ENCODE measurements at regions not wholly inside any gene's neighbourhood (a gene's known extent, or its start where the extent isn't known, plus 50 kb on each side); places are given as distances from the start of the nearest gene placed in this dataset.

- H3K4me3 ChIP-seq (ENCODE audit: extremely low read depth in 1 of 4, insufficient read depth in 2 of 4, low read depth in 3 of 4, low read length in 4 of 4) = no peak overlapping the region
- H3K23ac ChIP-seq (ENCODE audit: insufficient read length) = no peak overlapping the region
- no peak overlapping the region for H3K27ac ChIP-seq (ENCODE audit: low read depth, low read length)
- H3K27me3 ChIP-seq (replicated peaks in 1 of 4; ENCODE audit: control insufficient read depth in 3 of 4, extremely low read depth in 1 of 4, insufficient read depth in 3 of 4, low read length in 3 of 4) = peaks cover 0 to 2% (median under 1%) of the 10 kb centered on the region in 4 experiments; a peak in 4 of 7 replicates
- H3K79me1 ChIP-seq (ENCODE audit: low read depth, low read length) = no peaks in the 10 kb centered on the region
- no peak overlapping the region for H2AFZ ChIP-seq (ENCODE audit: low read length)
- no peaks in the 10 kb centered on the region for H3K79me2 ChIP-seq (ENCODE audit: control insufficient read depth in 1 of 2, insufficient read depth in 2 of 2, low read length in 2 of 2)
- CTCF ChIA-PET (ENCODE audit: partially characterized antibody) = no interaction called here
- no peaks in the 10 kb centered on the region for H4K20me1 ChIP-seq (replicated peaks in 1 of 2; ENCODE audit: control insufficient read depth in 1 of 2, insufficient read depth in 2 of 2, low read length in 2 of 2)
- H3K23me2 ChIP-seq (ENCODE audit: low read depth, low read length) = no peaks in the 10 kb centered on the region
- H3K4me2 ChIP-seq (ENCODE audit: insufficient read depth in 1 of 2, low read depth in 2 of 2, low read length in 2 of 2) = no peak overlapping the region
- H4K8ac ChIP-seq (ENCODE audit: extremely low read depth, insufficient read depth, low read length) = no peak overlapping the region
- H3K4me1 ChIP-seq (replicated peaks in 1 of 4; ENCODE audit: control insufficient read depth in 3 of 4, insufficient read depth in 4 of 4, low read length in 3 of 4) = 0 out of 7 replicates have a peak, but pooled peaks cover 0 to 2% (median 0%) of the 10 kb centered on the region in 4 experiments
- DNase-seq (ENCODE audit: low read depth in 1 of 2, low spot score in 2 of 2) = no peak
- H3K18ac ChIP-seq (ENCODE audit: extremely low read depth, low read length) = no peak overlapping the region
- H2BK20ac ChIP-seq (ENCODE audit: low read length) = no peak overlapping the region
- no peak overlapping the region for H4K91ac ChIP-seq (replicated peaks; ENCODE audit: insufficient read length, low read length)
- FAIRE-seq = no peak
- no peak overlapping the region for H4K5ac ChIP-seq (ENCODE audit: insufficient read length, low read depth, low read length)
- H3K14ac ChIP-seq (ENCODE audit: insufficient read length) = no peak overlapping the region
- H3K36me3 ChIP-seq (ENCODE audit: control insufficient read depth in 2 of 4, insufficient read depth in 4 of 4, low read length in 3 of 4) = no peaks in the 10 kb centered on the region
- H3K56ac ChIP-seq (replicated peaks; ENCODE audit: insufficient read length, low read depth, low read length) = no peak overlapping the region
- no peak overlapping the region for H2AK5ac ChIP-seq (ENCODE audit: low read depth, low read length)
- H3K9me3 ChIP-seq (ENCODE audit: insufficient read depth in 2 of 2, low read depth in 1 of 2, low read length in 1 of 2) = no peaks in the 10 kb centered on the region; a peak in 1 of 4 replicates
- no peak overlapping the region for H2BK120ac ChIP-seq (replicated peaks; ENCODE audit: low read depth, low read length)
- POLR2A ChIA-PET (ENCODE audit: partially characterized antibody) = no interaction called here
- no peak overlapping the region for H2BK12ac ChIP-seq (ENCODE audit: low read depth, low read length)
- H3K9ac ChIP-seq (replicated peaks in 1 of 4; ENCODE audit: extremely low read depth in 1 of 4, low read depth in 3 of 4, low read length in 3 of 4) = no peak overlapping the region
- H2BK15ac ChIP-seq (ENCODE audit: low read length) = no peak overlapping the region
- H2BK5ac ChIP-seq (ENCODE audit: low read depth, low read length) = no peak overlapping the region
- no peak overlapping the region for H3K4ac ChIP-seq (replicated peaks; ENCODE audit: insufficient read length, low read depth, low read length)
- no peak for TF ChIP-seq RNF2 (IDR thresholded peaks at IDR 0.05; ENCODE audit: borderline replicate concordance, low read depth, low read length, missing control alignments, poor library complexity, severe bottlenecking)
- TF ChIP-seq NRF1 (IDR thresholded peaks at IDR 0.05; ENCODE audit: low read depth, low read length) = no peak
- TF ChIP-seq CEBPB (IDR thresholded peaks at IDR 0.05; ENCODE audit: low read depth, low read length) = no peak
- TF ChIP-seq KDM1A (IDR thresholded peaks at IDR 0.05; ENCODE audit: borderline replicate concordance, low read length) = no peak
- TF ChIP-seq RBBP5 (IDR thresholded peaks at IDR 0.05; ENCODE audit: borderline replicate concordance, low read depth, low read length) = no peak
- no peak for TF ChIP-seq SP2 (IDR thresholded peaks at IDR 0.05; ENCODE audit: low read length)
- TF ChIP-seq, protein P1, sequence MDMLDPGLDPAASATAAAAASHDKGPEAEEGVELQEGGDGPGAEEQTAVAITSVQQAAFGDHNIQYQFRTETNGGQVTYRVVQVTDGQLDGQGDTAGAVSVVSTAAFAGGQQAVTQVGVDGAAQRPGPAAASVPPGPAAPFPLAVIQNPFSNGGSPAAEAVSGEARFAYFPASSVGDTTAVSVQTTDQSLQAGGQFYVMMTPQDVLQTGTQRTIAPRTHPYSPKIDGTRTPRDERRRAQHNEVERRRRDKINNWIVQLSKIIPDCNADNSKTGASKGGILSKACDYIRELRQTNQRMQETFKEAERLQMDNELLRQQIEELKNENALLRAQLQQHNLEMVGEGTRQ (IDR thresholded peaks at IDR 0.05; ENCODE audit: low read length) = no peak
- TF ChIP-seq BRCA1 (IDR thresholded peaks at IDR 0.05; ENCODE audit: low read depth, low read length) = no peak
- no peak for TF ChIP-seq EZH2 (IDR thresholded peaks at IDR 0.05; ENCODE audit: low read depth, low read length, severe bottlenecking)
- no peak for TF ChIP-seq TAF1 (IDR thresholded peaks at IDR 0.05; ENCODE audit: low read depth, low read length)
- TF ChIP-seq SUZ12 (IDR thresholded peaks at IDR 0.05; ENCODE audit: low read length) = no peak
- no peak for TF ChIP-seq RFX5 (IDR thresholded peaks at IDR 0.05; ENCODE audit: borderline replicate concordance, low read depth, low read length)
- TF ChIP-seq ZNF274 (IDR thresholded peaks at IDR 0.05; ENCODE audit: borderline replicate concordance, extremely low read depth, low read length) = no peak
- no peak for TF ChIP-seq EP300 (IDR thresholded peaks at IDR 0.05; ENCODE audit: borderline replicate concordance in 1 of 2, low read depth in 2 of 2, low read length in 2 of 2)
- no peak for TF ChIP-seq POLR2A (IDR thresholded peaks at IDR 0.05; ENCODE audit: control extremely low read depth in 1 of 2, low read depth in 2 of 2, low read length in 2 of 2)
Measured at GRCh38 chr7:115297656-115298055, 375.8 kb downstream of the MDFIC start.
